Calu3 (cell line): ENCODE measurements at regions not wholly inside any gene's neighbourhood (a gene's known extent, or its start where the extent isn't known, plus 50 kb on each side); places are given as distances from the start of the nearest gene placed in this dataset.
A peak's percentile ranks its signal among the peaks of the same experiment; 100 is the strongest.

Experiments used
- BruUV-seq: library from RNA; stranded (reverse); fragments of 400-500 nt; replicated peaks from 2 replicates; lab custom pipeline; 2021; lab: Mats Ljungman, UMichigan
- CTCF ChIA-PET: fragments of 300-600 bp; sonication (Branson Sonifier 250); formaldehyde crosslinking; loops from one replicate; lab custom pipeline; 2022; ENCODE audit warnings: antibody characterized with exemption; lab: Charles Lee
- DNase-seq: peaks from one replicate; pipeline ENCODE4 v3.0.0; 2022
- H3K27ac Mint-ChIP-seq: one replicate; pipeline ENCODE4 v1.8.0; 2022; ENCODE audit warnings: mixed read lengths; ENCODE audit not compliant: unreplicated experiment
- H3K27me3 Mint-ChIP-seq: one replicate; pipeline ENCODE4 v1.8.0; 2022; ENCODE audit warnings: mixed read lengths; ENCODE audit not compliant: unreplicated experiment
- H3K36me3 Mint-ChIP-seq: one replicate; pipeline ENCODE4 v1.8.0; 2022; ENCODE audit warnings: mild to moderate bottlenecking, moderate library complexity, mixed read lengths; ENCODE audit not compliant: insufficient read depth, unreplicated experiment
- H3K4me1 Mint-ChIP-seq: one replicate; pipeline ENCODE4 v1.8.0; 2022; ENCODE audit warnings: mild to moderate bottlenecking, low read depth, mixed read lengths; ENCODE audit not compliant: unreplicated experiment
- H3K4me3 Mint-ChIP-seq: one replicate; pipeline ENCODE4 v1.8.0; 2022; ENCODE audit warnings: mild to moderate bottlenecking, low read depth, moderate library complexity, mixed read lengths; ENCODE audit not compliant: unreplicated experiment
- H3K9me3 Mint-ChIP-seq: one replicate; pipeline ENCODE4 v1.8.0; 2022; ENCODE audit warnings: low read depth, mixed read lengths; ENCODE audit not compliant: unreplicated experiment
- CTCF ChIP-seq: fragments of 200-600 bp; IDR thresholded peaks from one replicate; pipeline ENCODE4 v1.8.0; 2022; ENCODE audit warnings: antibody characterized with exemption; ENCODE audit not compliant: unreplicated experiment
- intact Hi-C: fragments of 100-400 bp; cut with micrococcal nuclease; formaldehyde crosslinking; loops from one replicate; pipeline ENCODE4 v1.10.0; 2022; ENCODE audit not compliant: unreplicated experiment

- intact Hi-C loops = no loop called here
- H3K4me1 Mint-ChIP-seq = peaks cover 59% of the 10 kb centered on the region
- DNase-seq = no peak
- peaks cover 16% of the 10 kb centered on the region for H3K36me3 Mint-ChIP-seq
- peak overlapping the region; percentile 83 for H3K27ac Mint-ChIP-seq
- peaks cover 10% of the 10 kb centered on the region for H3K9me3 Mint-ChIP-seq
- CTCF ChIA-PET = no interaction called here
- no peak for TF ChIP-seq CTCF
- H3K27me3 Mint-ChIP-seq = no peaks in the 10 kb centered on the region
- BruUV-seq = no TSS peak
- peak overlapping the region; percentile 14 for H3K4me3 Mint-ChIP-seq
Measured at GRCh38 chr10:57786850-57787750, 480.6 kb downstream of the IPMK start.

- peak; percentile 8 for DNase-seq
- intact Hi-C loops = no loop called here
- Mint-ChIP-seq H3K9me3 (peaks cover 16% of the 10 kb centered on the region), H3K36me3 (peaks cover 16% of the 10 kb centered on the region), H3K27ac (peak overlapping the region; percentile 83), H3K27me3 (no peaks in the 10 kb centered on the region), H3K4me1 (peaks cover 67% of the 10 kb centered on the region), H3K4me3 (peak overlapping the region; percentile 14)
- no peak for TF ChIP-seq CTCF
- BruUV-seq = no TSS peak
- CTCF ChIA-PET = no interaction called here
Measured at GRCh38 chr10:57786331-57786730, 481.4 kb downstream of the IPMK start.

- peak; percentile 76 for DNase-seq
- Mint-ChIP-seq H3K27ac (peak overlapping the region; percentile 83), H3K27me3 (no peaks in the 10 kb centered on the region), H3K36me3 (peaks cover 16% of the 10 kb centered on the region), H3K4me3 (peak overlapping the region; percentile 14), H3K9me3 (peaks cover 16% of the 10 kb centered on the region), H3K4me1 (peaks cover 69% of the 10 kb centered on the region)
- CTCF ChIA-PET = no interaction called here
- intact Hi-C loops = loop anchor here (2.0 kb wide), 1 partner anchor 207 kb away; no protein-coding TSS in a partner anchor
- no peak for TF ChIP-seq CTCF
- BruUV-seq = no TSS peak
Measured at GRCh38 chr10:57785546-57785945, 482.1 kb downstream of the IPMK start.

GRCh38 chr10:57785068-57785467 is 482.6 kb downstream of the IPMK start:
- Mint-ChIP-seq H3K27me3 (no peaks in the 10 kb centered on the region), H3K36me3 (peaks cover 16% of the 10 kb centered on the region), H3K27ac (peak overlapping the region; percentile 83), H3K4me3 (peak overlapping the region; percentile 14), H3K4me1 (peaks cover 69% of the 10 kb centered on the region), H3K9me3 (peaks cover 19% of the 10 kb centered on the region)
- CTCF ChIA-PET = no interaction called here
- BruUV-seq = no TSS peak
- DNase-seq = no peak
- no peak for TF ChIP-seq CTCF
- intact Hi-C loops = loop anchor here (2.0 kb wide), 1 partner anchor 208 kb away; no protein-coding TSS in a partner anchor
